ENCODE measurements at regions not wholly inside any gene's neighbourhood (a gene's known extent, or its start where the extent isn't known, plus 50 kb on each side); places are given as distances from the start of the nearest gene placed in this dataset.
"Not testable (repeated sequence)": the region's sequence is repeated elsewhere in the genome, so short reads cannot be mapped to it uniquely, and the experiment has no call there.

DNA sequence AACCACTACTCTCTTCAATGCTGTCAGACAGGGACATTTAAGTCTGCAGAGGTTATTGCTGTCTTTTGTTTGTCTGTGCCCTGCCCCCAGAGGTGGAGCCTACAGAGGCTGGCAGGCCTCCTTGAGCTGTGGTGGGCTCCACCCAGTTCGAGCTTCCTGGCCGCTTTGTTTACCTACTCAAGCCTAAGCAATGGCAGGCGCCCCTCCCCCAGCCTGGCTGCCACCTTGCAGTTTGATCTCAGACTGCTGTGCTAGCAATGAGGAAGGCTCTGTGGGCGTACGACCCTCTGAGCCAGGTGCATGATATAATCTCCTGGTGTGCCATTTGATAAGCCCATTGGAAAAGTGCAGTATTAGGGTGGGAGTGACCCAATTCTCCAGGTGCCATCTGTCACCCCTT, 628.7 kb downstream of the GABRG2 start:
- H2AFZ ChIP-seq (ENCODE audit: low read depth); H3K4me3 ChIP-seq (ENCODE audit: low read depth in 2 of 2, low read length in 1 of 2); H3K4me2 ChIP-seq; POLR2A ChIA-PET; H3K27ac ChIP-seq (ENCODE audit: low read depth in 2 of 2, low read length in 1 of 2); H3F3A ChIP-seq (replicated peaks; ENCODE audit: insufficient read depth); H3K9ac ChIP-seq; H3K79me2 ChIP-seq (ENCODE audit: insufficient read depth); H3K4me1 ChIP-seq (ENCODE audit: control insufficient read depth in 1 of 2, insufficient read depth in 2 of 2, low read depth in 1 of 2, low read length in 1 of 2); DNase-seq; CTCF ChIA-PET; H3K9me2 ChIP-seq; H3K27me3 ChIP-seq (ENCODE audit: insufficient read depth); H3K9me3 ChIP-seq; H4K20me1 ChIP-seq (ENCODE audit: insufficient read depth); H3K36me3 ChIP-seq (replicated peaks in 1 of 2; ENCODE audit: control insufficient read depth in 1 of 2, insufficient read depth in 2 of 2, low read length in 1 of 2): not testable (repeated sequence)
- no CpG with 5 or more reads among the region's 5 CpGs for WGBS (ENCODE audit: low lambda C conversion rate)

DNA sequence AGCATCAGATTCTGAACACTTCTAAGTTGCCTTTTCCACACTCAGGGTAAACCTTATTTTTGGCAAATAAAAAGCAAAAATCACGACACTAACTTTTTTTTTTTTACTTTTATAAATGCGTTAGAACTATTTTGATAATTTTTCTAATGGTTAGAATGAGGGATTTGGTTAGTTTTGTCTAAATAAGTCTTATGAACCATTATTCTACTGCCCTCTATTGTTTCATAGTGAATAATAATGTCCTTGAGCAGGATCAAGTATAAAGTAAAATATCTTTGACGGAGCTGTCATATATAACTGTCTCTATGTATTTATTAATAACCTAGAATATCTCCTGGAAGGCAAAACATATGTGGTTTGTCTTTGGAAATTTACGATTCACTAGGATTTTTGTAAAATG, 631.8 kb downstream of the GABRG2 start:
- Histone ChIP-seq H3K79me2 (ENCODE audit: insufficient read depth) (no peaks in the 10 kb centered on the region), H3K9me2 (no peaks in the 10 kb centered on the region), H4K20me1 (ENCODE audit: insufficient read depth) (no peaks in the 10 kb centered on the region), H3K4me1 (ENCODE audit: control insufficient read depth in 1 of 2, insufficient read depth in 2 of 2, low read depth in 1 of 2, low read length in 1 of 2) (no peaks in the 10 kb centered on the region), H3K27ac (ENCODE audit: low read depth in 2 of 2, low read length in 1 of 2) (no peak overlapping the region), H3K4me2 (no peak overlapping the region), H3K27me3 (ENCODE audit: insufficient read depth) (no peaks in the 10 kb centered on the region), H3K4me3 (ENCODE audit: low read depth in 2 of 2, low read length in 1 of 2) (no peak overlapping the region), H2AFZ (ENCODE audit: low read depth) (no peak overlapping the region), H3K36me3 (replicated peaks in 1 of 2; ENCODE audit: control insufficient read depth in 1 of 2, insufficient read depth in 2 of 2, low read length in 1 of 2) (no peaks in the 10 kb centered on the region), H3F3A (replicated peaks; ENCODE audit: insufficient read depth) (no peaks in the 10 kb centered on the region), H3K9ac (no peak overlapping the region), H3K9me3 (0 out of 2 replicates have a peak, but pooled peaks cover 5% of the 10 kb centered on the region)
- CTCF ChIA-PET: no interaction called here
- TF ChIP-seq, protein P1, sequence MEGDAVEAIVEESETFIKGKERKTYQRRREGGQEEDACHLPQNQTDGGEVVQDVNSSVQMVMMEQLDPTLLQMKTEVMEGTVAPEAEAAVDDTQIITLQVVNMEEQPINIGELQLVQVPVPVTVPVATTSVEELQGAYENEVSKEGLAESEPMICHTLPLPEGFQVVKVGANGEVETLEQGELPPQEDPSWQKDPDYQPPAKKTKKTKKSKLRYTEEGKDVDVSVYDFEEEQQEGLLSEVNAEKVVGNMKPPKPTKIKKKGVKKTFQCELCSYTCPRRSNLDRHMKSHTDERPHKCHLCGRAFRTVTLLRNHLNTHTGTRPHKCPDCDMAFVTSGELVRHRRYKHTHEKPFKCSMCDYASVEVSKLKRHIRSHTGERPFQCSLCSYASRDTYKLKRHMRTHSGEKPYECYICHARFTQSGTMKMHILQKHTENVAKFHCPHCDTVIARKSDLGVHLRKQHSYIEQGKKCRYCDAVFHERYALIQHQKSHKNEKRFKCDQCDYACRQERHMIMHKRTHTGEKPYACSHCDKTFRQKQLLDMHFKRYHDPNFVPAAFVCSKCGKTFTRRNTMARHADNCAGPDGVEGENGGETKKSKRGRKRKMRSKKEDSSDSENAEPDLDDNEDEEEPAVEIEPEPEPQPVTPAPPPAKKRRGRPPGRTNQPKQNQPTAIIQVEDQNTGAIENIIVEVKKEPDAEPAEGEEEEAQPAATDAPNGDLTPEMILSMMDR (IDR thresholded peaks at IDR 0.05): peak; percentile 26
- TF ChIP-seq TCF12 (IDR thresholded peaks at IDR 0.05): no peak
- DNase-seq: no peak
- POLR2A ChIA-PET: no interaction called here
- WGBS (ENCODE audit: low lambda C conversion rate): 2% methylated on average over 4 of the region's 4 CpGs

DNA sequence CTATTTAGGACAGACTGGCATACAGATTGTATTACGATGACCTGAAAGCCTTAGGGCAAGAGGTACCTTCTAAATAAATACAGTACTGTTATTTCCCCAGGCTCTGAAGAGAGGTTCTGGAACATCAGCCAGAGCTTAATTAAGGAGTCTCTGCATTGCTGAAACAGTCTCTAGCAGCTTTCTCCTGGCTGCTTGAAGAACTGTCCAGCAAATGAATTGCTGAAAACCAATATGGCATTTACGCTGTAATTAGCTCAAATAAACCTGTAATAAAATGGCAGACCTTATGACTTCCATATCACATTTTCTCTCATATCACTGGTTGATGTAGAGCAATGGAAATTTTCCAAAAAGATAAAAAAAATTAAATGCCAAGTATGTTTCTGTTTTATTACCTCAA, 636.3 kb downstream of the GABRG2 start:
- Histone ChIP-seq H4K20me1 (ENCODE audit: insufficient read depth) (no peaks in the 10 kb centered on the region), H3K4me1 (ENCODE audit: control insufficient read depth in 1 of 2, insufficient read depth in 2 of 2, low read depth in 1 of 2, low read length in 1 of 2) (no peaks in the 10 kb centered on the region), H3K27ac (ENCODE audit: low read depth in 2 of 2, low read length in 1 of 2) (no peak overlapping the region), H3K4me2 (no peak overlapping the region), H3F3A (replicated peaks; ENCODE audit: insufficient read depth) (no peaks in the 10 kb centered on the region), H3K36me3 (replicated peaks in 1 of 2; ENCODE audit: control insufficient read depth in 1 of 2, insufficient read depth in 2 of 2, low read length in 1 of 2) (no peaks in the 10 kb centered on the region), H3K9ac (no peak overlapping the region), H3K9me3 (0 out of 2 replicates have a peak, but pooled peaks cover 5% of the 10 kb centered on the region), H3K9me2 (no peaks in the 10 kb centered on the region), H3K4me3 (ENCODE audit: low read depth in 2 of 2, low read length in 1 of 2) (no peak overlapping the region), H3K79me2 (ENCODE audit: insufficient read depth) (no peaks in the 10 kb centered on the region), H3K27me3 (ENCODE audit: insufficient read depth) (no peaks in the 10 kb centered on the region), H2AFZ (ENCODE audit: low read depth) (no peak overlapping the region)
- ChIA-PET CTCF (no interaction called here), POLR2A (no interaction called here)
- WGBS (ENCODE audit: low lambda C conversion rate): 2% methylated on average over 2 of the region's 2 CpGs
- TF ChIP-seq TEAD4 (IDR thresholded peaks at IDR 0.05; ENCODE audit: borderline replicate concordance, insufficient read depth): no peak
- TF ChIP-seq SMC3 (IDR thresholded peaks at IDR 0.05; ENCODE audit: low read depth, low read length): no peak
- no peak for TF ChIP-seq YY1 (IDR thresholded peaks at IDR 0.05; ENCODE audit: low read depth)
- TF ChIP-seq, protein P2, sequence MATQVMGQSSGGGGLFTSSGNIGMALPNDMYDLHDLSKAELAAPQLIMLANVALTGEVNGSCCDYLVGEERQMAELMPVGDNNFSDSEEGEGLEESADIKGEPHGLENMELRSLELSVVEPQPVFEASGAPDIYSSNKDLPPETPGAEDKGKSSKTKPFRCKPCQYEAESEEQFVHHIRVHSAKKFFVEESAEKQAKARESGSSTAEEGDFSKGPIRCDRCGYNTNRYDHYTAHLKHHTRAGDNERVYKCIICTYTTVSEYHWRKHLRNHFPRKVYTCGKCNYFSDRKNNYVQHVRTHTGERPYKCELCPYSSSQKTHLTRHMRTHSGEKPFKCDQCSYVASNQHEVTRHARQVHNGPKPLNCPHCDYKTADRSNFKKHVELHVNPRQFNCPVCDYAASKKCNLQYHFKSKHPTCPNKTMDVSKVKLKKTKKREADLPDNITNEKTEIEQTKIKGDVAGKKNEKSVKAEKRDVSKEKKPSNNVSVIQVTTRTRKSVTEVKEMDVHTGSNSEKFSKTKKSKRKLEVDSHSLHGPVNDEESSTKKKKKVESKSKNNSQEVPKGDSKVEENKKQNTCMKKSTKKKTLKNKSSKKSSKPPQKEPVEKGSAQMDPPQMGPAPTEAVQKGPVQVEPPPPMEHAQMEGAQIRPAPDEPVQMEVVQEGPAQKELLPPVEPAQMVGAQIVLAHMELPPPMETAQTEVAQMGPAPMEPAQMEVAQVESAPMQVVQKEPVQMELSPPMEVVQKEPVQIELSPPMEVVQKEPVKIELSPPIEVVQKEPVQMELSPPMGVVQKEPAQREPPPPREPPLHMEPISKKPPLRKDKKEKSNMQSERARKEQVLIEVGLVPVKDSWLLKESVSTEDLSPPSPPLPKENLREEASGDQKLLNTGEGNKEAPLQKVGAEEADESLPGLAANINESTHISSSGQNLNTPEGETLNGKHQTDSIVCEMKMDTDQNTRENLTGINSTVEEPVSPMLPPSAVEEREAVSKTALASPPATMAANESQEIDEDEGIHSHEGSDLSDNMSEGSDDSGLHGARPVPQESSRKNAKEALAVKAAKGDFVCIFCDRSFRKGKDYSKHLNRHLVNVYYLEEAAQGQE (IDR thresholded peaks at IDR 0.05; ENCODE audit: low read depth, low read length): peak; percentile 77
- TF ChIP-seq, protein P3, sequence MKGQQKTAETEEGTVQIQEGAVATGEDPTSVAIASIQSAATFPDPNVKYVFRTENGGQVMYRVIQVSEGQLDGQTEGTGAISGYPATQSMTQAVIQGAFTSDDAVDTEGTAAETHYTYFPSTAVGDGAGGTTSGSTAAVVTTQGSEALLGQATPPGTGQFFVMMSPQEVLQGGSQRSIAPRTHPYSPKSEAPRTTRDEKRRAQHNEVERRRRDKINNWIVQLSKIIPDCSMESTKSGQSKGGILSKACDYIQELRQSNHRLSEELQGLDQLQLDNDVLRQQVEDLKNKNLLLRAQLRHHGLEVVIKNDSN (IDR thresholded peaks at IDR 0.05; ENCODE audit: borderline replicate concordance, low read depth): no peak
- DNase-seq: no peak

Data from SK-N-SH (cell line).